Kidney (tissue), 13 donors: ENCODE measurements at regions not wholly inside any gene's neighbourhood (a gene's known extent, or its start where the extent isn't known, plus 50 kb on each side); places are given as distances from the start of the nearest gene placed in this dataset.

Experiments used
- DNase-seq, 5 donors: peaks; one replicate each; pipeline ENCODE4 v3.0.0-alpha.2; 2013 to 2020
- FAIRE-seq: peaks from 2 replicates; lab custom pipeline; 2012; peaks lifted over from hg19 to GRCh38; lab: Jason Lieb, UNC
- H3K27ac ChIP-seq, 2 donors: one replicate each; pipeline ENCODE4 v1.7.0; 2013; ENCODE audit warnings: low read depth in 2 of 2, low read length in 2 of 2, inconsistent platforms in 1 of 2
- H3K27me3 ChIP-seq: one replicate; pipeline ENCODE4 v1.7.1; 2013; ENCODE audit warnings: low read length, inconsistent platforms; ENCODE audit not compliant: control insufficient read depth, insufficient read depth
- H3K36me3 ChIP-seq, 3 donors: one replicate each; pipeline versions ENCODE4 v1.7.0 to v1.7.1; 2013; ENCODE audit warnings: low read length in 3 of 3, control low read depth in 1 of 3, inconsistent platforms in 1 of 3; ENCODE audit not compliant: insufficient read depth in 3 of 3, control insufficient read depth in 2 of 3
- H3K4me1 ChIP-seq, 3 donors: one replicate each; pipeline versions ENCODE4 v1.7.0 to v1.7.1; 2013; ENCODE audit warnings: low read length in 3 of 3, inconsistent platforms in 1 of 3, low read depth in 1 of 3; ENCODE audit not compliant: control insufficient read depth in 2 of 3, insufficient read depth in 2 of 3
- H3K4me3 ChIP-seq, 3 donors: one replicate each; pipeline versions ENCODE4 v1.7.0 to v1.8.1; 2013; ENCODE audit warnings: low read length in 3 of 3, control low read depth in 1 of 3, inconsistent platforms in 1 of 3
- H3K9ac ChIP-seq, 3 donors: one replicate each; pipeline versions ENCODE4 v1.7.0 to v1.7.1; 2013; ENCODE audit warnings: low read length in 3 of 3, control low read depth in 1 of 3, inconsistent platforms in 1 of 3
- H3K9me3 ChIP-seq, 3 donors: one replicate each; pipeline versions ENCODE4 v1.7.0 to v1.7.1; 2013; ENCODE audit warnings: low read length in 3 of 3, control low read depth in 1 of 3, inconsistent platforms in 1 of 3; ENCODE audit not compliant: control insufficient read depth in 2 of 3, insufficient read depth in 1 of 3
- intact Hi-C: fragments of 100-400 bp; cut with DNase I; formaldehyde crosslinking; loops from one replicate; pipeline ENCODE4 v1.11.1; 2022
- TF ChIP-seq, protein P1 (sequence below): IDR thresholded peaks from 3 replicates; pipeline ENCODE4 v1.5.1; 2012; ENCODE audit warnings: mild to moderate bottlenecking, moderate library complexity, borderline replicate concordance; ENCODE audit not compliant: insufficient read depth; ENCODE audit errors: extremely low read depth
- donor health status: control.
- donor health status: control.
- donor health status: control.
- donor health status: control.
- donor health status: control.
- donor health status: DM: yes; HTN: yes; CAD: no.
- donor health status: Normal renal cell carcinoma (clear cell type).

- intact Hi-C loops = no loop called here
Observed at GRCh38 chr6:19432966-19433498, 404.1 kb upstream of the ID4 start.

DNA sequence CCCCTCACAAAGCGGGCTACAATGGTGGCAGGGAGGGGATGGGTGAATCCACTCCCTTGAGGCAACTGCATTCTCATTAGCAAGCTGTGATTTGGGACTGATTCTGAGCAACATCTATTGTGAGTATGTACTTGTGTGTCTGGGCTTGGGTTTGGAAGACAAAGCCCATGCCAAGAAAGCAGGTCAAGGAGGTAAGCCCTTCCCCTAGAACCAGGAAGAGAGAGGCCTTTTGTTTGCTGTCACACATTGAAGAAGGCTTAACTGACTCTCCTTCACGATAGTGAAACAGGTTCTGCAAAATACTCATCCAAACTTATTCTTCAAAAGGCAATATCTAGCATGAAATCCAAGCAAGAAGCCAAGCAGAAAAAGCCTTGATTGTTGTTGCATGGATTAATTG is 403.1 kb upstream of the ID4 start:
- no peaks in the 10 kb centered on the region for H3K4me1 ChIP-seq
- TF ChIP-seq, protein P1, sequence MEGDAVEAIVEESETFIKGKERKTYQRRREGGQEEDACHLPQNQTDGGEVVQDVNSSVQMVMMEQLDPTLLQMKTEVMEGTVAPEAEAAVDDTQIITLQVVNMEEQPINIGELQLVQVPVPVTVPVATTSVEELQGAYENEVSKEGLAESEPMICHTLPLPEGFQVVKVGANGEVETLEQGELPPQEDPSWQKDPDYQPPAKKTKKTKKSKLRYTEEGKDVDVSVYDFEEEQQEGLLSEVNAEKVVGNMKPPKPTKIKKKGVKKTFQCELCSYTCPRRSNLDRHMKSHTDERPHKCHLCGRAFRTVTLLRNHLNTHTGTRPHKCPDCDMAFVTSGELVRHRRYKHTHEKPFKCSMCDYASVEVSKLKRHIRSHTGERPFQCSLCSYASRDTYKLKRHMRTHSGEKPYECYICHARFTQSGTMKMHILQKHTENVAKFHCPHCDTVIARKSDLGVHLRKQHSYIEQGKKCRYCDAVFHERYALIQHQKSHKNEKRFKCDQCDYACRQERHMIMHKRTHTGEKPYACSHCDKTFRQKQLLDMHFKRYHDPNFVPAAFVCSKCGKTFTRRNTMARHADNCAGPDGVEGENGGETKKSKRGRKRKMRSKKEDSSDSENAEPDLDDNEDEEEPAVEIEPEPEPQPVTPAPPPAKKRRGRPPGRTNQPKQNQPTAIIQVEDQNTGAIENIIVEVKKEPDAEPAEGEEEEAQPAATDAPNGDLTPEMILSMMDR = no peak
- H3K27me3 ChIP-seq = no peaks in the 10 kb centered on the region
- intact Hi-C loops = no loop called here
- no peak overlapping the region for H3K27ac ChIP-seq
- no peak overlapping the region for H3K4me3 ChIP-seq
- no peak overlapping the region for H3K9ac ChIP-seq
- H3K9me3 ChIP-seq = no peaks in the 10 kb centered on the region
- FAIRE-seq (no peak), DNase-seq (no peak)
- H3K36me3 ChIP-seq = no peaks in the 10 kb centered on the region

More at GRCh38 chr6:19432966-19433498, 404.1 kb upstream of the ID4 start:
- H3K9me3 ChIP-seq = no peaks in the 10 kb centered on the region
- H3K9ac ChIP-seq = no peak overlapping the region
- no peaks in the 10 kb centered on the region for H3K27me3 ChIP-seq
- H3K4me1 ChIP-seq = no peaks in the 10 kb centered on the region
- no peaks in the 10 kb centered on the region for H3K36me3 ChIP-seq
- DNase-seq (no peak), FAIRE-seq (no peak)
- no peak overlapping the region for H3K27ac ChIP-seq
- no peak overlapping the region for H3K4me3 ChIP-seq
- TF ChIP-seq, protein P1 = no peak

GRCh38 chr6:19435755-19436154 is 401.4 kb upstream of the ID4 start:
- Histone ChIP-seq H3K9me3 (no peaks in the 10 kb centered on the region), H3K36me3 (no peaks in the 10 kb centered on the region), H3K27me3 (no peaks in the 10 kb centered on the region), H3K4me1 (no peaks in the 10 kb centered on the region), H3K27ac (no peak overlapping the region), H3K4me3 (no peak overlapping the region), H3K9ac (no peak overlapping the region)
- FAIRE-seq (peak; percentile 3), DNase-seq (no peak)
- TF ChIP-seq, protein P1 = no peak
- intact Hi-C loops = no loop called here
